ENCODE measurements at regions not wholly inside any gene's neighbourhood (a gene's known extent, or its start where the extent isn't known, plus 50 kb on each side); places are given as distances from the start of the nearest gene placed in this dataset.

- no peaks in the 10 kb centered on the region for H3K4me1 ChIP-seq
- FAIRE-seq (no peak), ATAC-seq (no peak), DNase-seq (no peak)
- H3K27ac ChIP-seq, result no peak overlapping the region
- H3K36me3 ChIP-seq, result no peaks in the 10 kb centered on the region
- intact Hi-C loops (cut with DNase I), result no loop called here
- H3K4me3 ChIP-seq, result no peak overlapping the region
- H3K27me3 ChIP-seq, result no peaks in the 10 kb centered on the region
- 64 to 82% methylated on average over 2 of the region's 2 CpGs for WGBS, 2 donors
- no peaks in the 10 kb centered on the region for H3K9me3 ChIP-seq
- TF ChIP-seq, protein P1, sequence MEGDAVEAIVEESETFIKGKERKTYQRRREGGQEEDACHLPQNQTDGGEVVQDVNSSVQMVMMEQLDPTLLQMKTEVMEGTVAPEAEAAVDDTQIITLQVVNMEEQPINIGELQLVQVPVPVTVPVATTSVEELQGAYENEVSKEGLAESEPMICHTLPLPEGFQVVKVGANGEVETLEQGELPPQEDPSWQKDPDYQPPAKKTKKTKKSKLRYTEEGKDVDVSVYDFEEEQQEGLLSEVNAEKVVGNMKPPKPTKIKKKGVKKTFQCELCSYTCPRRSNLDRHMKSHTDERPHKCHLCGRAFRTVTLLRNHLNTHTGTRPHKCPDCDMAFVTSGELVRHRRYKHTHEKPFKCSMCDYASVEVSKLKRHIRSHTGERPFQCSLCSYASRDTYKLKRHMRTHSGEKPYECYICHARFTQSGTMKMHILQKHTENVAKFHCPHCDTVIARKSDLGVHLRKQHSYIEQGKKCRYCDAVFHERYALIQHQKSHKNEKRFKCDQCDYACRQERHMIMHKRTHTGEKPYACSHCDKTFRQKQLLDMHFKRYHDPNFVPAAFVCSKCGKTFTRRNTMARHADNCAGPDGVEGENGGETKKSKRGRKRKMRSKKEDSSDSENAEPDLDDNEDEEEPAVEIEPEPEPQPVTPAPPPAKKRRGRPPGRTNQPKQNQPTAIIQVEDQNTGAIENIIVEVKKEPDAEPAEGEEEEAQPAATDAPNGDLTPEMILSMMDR (IDR thresholded peaks at IDR 0.05), result no peak
Measured at GRCh38 chr4:18401425-18401824, 379.9 kb upstream of the LCORL start.

GRCh38 chr4:18398661-18399060, 377.1 kb upstream of the LCORL start:
- no peak for FAIRE-seq
- ATAC-seq, result no peak
- no peak overlapping the region for H3K4me3 ChIP-seq
- DNase-seq, result no peak
- WGBS, 2 donors, result 34 to 37% methylated on average over 5 of the region's 5 CpGs
- intact Hi-C loops (cut with DNase I), result no loop called here
- no peaks in the 10 kb centered on the region for H3K9me3 ChIP-seq
- H3K27me3 ChIP-seq, result no peaks in the 10 kb centered on the region
- no peak overlapping the region for H3K27ac ChIP-seq
- no peaks in the 10 kb centered on the region for H3K4me1 ChIP-seq
- no peaks in the 10 kb centered on the region for H3K36me3 ChIP-seq
- TF ChIP-seq, protein P1 (IDR thresholded peaks at IDR 0.05), result no peak

GRCh38 chr4:18397681-18398390, 376.3 kb upstream of the LCORL start:
- Histone ChIP-seq H3K4me1 (no peaks in the 10 kb centered on the region), H3K27me3 (no peaks in the 10 kb centered on the region), H3K27ac (no peak overlapping the region), H3K36me3 (no peaks in the 10 kb centered on the region), H3K9me3 (no peaks in the 10 kb centered on the region), H3K4me3 (no peak overlapping the region)
- FAIRE-seq (no peak), ATAC-seq (no peak), DNase-seq (no peak)
- WGBS, 2 donors, result 25 to 33% methylated on average over 5 of the region's 5 CpGs
- TF ChIP-seq, protein P1 (IDR thresholded peaks at IDR 0.05), result no peak
- intact Hi-C loops (cut with DNase I), result no loop called here

DNA sequence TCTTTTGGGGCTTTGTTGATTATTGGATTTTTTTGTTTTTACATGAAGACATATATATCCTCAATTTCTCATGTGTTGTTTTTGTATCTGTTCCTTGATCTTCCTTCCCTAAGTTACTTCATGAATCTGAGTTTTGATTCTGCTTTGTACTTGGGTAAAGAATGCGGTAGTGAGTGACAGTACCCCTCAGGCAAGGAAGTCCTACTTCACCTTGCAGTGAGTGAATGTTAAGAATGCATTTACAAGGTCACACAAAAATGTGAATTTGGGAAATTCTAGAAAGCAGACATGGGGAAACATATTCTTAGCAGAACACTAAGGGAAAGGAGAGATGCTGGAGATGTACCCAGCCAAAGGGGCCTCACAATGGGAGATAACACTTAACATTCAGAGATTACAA, 373.1 kb upstream of the LCORL start:
- Histone ChIP-seq H3K36me3 (no peaks in the 10 kb centered on the region), H3K27me3 (no peaks in the 10 kb centered on the region), H3K4me3 (no peak overlapping the region), H3K27ac (no peak overlapping the region), H3K4me1 (no peaks in the 10 kb centered on the region), H3K9me3 (no peaks in the 10 kb centered on the region)
- 56 to 84% methylated on average over 1 of the region's 1 CpG for WGBS, 2 donors
- ATAC-seq (no peak), DNase-seq (no peak), FAIRE-seq (no peak)
- intact Hi-C loops (cut with DNase I), result no loop called here
- TF ChIP-seq, protein P1 (IDR thresholded peaks at IDR 0.05), result no peak

GRCh38 chr4:18391354-18391728, 369.8 kb upstream of the LCORL start:
- FAIRE-seq (no peak), DNase-seq (no peak), ATAC-seq (no peak)
- Histone ChIP-seq H3K4me1 (no peaks in the 10 kb centered on the region), H3K27me3 (no peaks in the 10 kb centered on the region), H3K9me3 (no peaks in the 10 kb centered on the region), H3K4me3 (no peak overlapping the region), H3K27ac (no peak overlapping the region), H3K36me3 (no peaks in the 10 kb centered on the region)
- 53 to 68% methylated on average over 1 of the region's 1 CpG for WGBS, 2 donors
- intact Hi-C loops (cut with DNase I), result no loop called here
- TF ChIP-seq, protein P1 (IDR thresholded peaks at IDR 0.05), result no peak
